ENCODE measurements at regions not wholly inside any gene's neighbourhood (a gene's known extent, or its start where the extent isn't known, plus 50 kb on each side); places are given as distances from the start of the nearest gene placed in this dataset.

DNA sequence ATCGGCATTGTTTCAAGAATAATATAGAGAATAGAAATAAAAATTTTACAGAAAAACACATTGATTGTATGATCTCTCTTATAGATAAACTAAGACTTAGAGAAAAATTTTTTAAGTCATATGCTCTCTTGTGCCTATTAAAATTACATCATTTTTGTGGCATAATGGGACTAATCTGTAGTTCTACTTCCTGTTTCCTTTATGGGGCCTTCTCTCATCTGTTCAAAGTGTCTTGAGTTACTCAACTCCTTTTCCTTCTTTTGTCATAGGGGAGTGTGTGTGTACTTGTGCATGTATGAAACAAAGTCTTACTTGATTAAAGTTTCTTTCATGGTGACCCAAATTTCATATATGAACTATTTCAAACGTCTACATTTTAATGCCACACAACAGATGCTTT lies 1448.9 kb upstream of the TENM3 start:
- DNase-seq (ENCODE audit: low read depth), result no peak
- in situ Hi-C loops (cut with HindIII; ENCODE audit: low sequenced_read_pairs), result no loop called here
- H3K4me3 ChIP-seq (ENCODE audit: low read depth, low read length), result no peak overlapping the region
- no peak for TF ChIP-seq CTCF (IDR thresholded peaks at IDR 0.05; ENCODE audit: low read depth, low read length, missing control alignments)

- DNase-seq (ENCODE audit: low read depth), result no peak
- in situ Hi-C loops (cut with HindIII; ENCODE audit: low sequenced_read_pairs), result no loop called here
- TF ChIP-seq CTCF (IDR thresholded peaks at IDR 0.05; ENCODE audit: low read depth, low read length, missing control alignments), result no peak
- H3K4me3 ChIP-seq (ENCODE audit: low read depth, low read length), result no peak overlapping the region
Measured at GRCh38 chr4:180798036-180798577, 1445.1 kb upstream of the TENM3 start.

DNA sequence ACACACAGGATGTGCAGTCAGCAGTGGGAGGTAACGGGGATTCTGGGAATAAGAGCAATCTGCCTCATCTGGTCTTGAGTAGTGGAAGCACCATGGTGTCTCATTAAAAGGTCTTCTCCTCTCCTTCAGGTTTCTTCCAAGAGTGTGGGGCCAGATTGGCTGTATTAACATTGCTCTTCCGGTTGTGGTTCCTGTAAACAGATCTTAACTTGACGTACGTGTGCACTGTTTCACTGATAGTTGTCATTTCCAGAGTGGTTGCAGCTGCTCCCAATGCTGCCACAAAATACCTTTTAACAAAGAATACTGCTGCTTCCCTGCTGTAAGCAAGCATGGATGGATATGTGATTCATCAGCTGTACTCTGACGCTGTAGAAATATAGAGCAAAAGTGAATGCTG lies 1443.4 kb upstream of the TENM3 start:
- H3K4me3 ChIP-seq (ENCODE audit: low read depth, low read length), result no peak overlapping the region
- in situ Hi-C loops (cut with HindIII; ENCODE audit: low sequenced_read_pairs), result no loop called here
- no peak for DNase-seq (ENCODE audit: low read depth)
- TF ChIP-seq CTCF (IDR thresholded peaks at IDR 0.05; ENCODE audit: low read depth, low read length, missing control alignments), result no peak

GRCh38 chr4:180805101-180805500 lies 1438.1 kb upstream of the TENM3 start:
- no peak for TF ChIP-seq CTCF (IDR thresholded peaks at IDR 0.05; ENCODE audit: low read depth, low read length, missing control alignments)
- H3K4me3 ChIP-seq (ENCODE audit: low read depth, low read length), result no peak overlapping the region
- no peak for DNase-seq (ENCODE audit: low read depth)
- in situ Hi-C loops (cut with HindIII; ENCODE audit: low sequenced_read_pairs), result no loop called here

DNA sequence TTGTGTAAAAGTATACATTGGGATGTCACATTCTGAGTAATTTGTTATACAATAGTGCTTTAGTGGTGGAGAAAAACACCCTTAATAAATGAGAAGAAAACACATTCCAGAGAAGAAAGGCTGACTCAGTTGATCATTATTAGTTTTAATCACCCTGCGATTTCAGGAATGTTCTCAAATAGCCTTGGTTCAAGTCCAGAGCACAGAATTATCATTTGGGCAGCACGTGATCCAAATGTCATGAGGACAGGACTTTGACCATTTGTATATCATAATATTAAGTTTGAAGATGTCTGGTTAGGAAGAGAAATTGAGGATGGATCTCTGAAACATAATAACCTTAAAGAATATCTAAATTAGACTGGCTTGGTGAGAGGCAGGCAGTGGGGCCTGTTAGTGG lies 1434.3 kb upstream of the TENM3 start:
- no peak overlapping the region for H3K4me3 ChIP-seq (ENCODE audit: low read depth, low read length)
- in situ Hi-C loops (cut with HindIII; ENCODE audit: low sequenced_read_pairs), result no loop called here
- no peak for DNase-seq (ENCODE audit: low read depth)
- TF ChIP-seq CTCF (IDR thresholded peaks at IDR 0.05; ENCODE audit: low read depth, low read length, missing control alignments), result no peak

GRCh38 chr4:180809439-180809838 lies 1433.8 kb upstream of the TENM3 start:
- no peak for DNase-seq (ENCODE audit: low read depth)
- H3K4me3 ChIP-seq (ENCODE audit: low read depth, low read length), result no peak overlapping the region
- TF ChIP-seq CTCF (IDR thresholded peaks at IDR 0.05; ENCODE audit: low read depth, low read length, missing control alignments), result no peak
- in situ Hi-C loops (cut with HindIII; ENCODE audit: low sequenced_read_pairs), result no loop called here

GRCh38 chr4:180810581-180810980 lies 1432.6 kb upstream of the TENM3 start:
- TF ChIP-seq CTCF (IDR thresholded peaks at IDR 0.05; ENCODE audit: low read depth, low read length, missing control alignments), result no peak
- peak; percentile 61 for DNase-seq (ENCODE audit: low read depth)
- H3K4me3 ChIP-seq (ENCODE audit: low read depth, low read length), result no peak overlapping the region
- in situ Hi-C loops (cut with HindIII; ENCODE audit: low sequenced_read_pairs), result loop anchor here (10.0 kb wide), 1 partner anchor 84 kb away; no protein-coding TSS in a partner anchor

All from astrocyte of the cerebellum (primary cell).